Liver (tissue), 8 donors: ENCODE measurements at regions not wholly inside any gene's neighbourhood (a gene's known extent, or its start where the extent isn't known, plus 50 kb on each side); places are given as distances from the start of the nearest gene placed in this dataset.

ENCODE experiments used
- DNase-seq: peaks from one replicate; pipeline ENCODE4 v3.0.0-alpha.2; 2017; ENCODE audit warnings: low spot score
- H3K27ac ChIP-seq, 2 donors: one replicate each; pipeline ENCODE4 v1.7.0; 2013; ENCODE audit warnings: inconsistent platforms in 2 of 2, low read length in 2 of 2, control low read depth in 1 of 2, low read depth in 1 of 2, mild to moderate bottlenecking in 1 of 2
- H3K27me3 ChIP-seq, 4 donors: one replicate each; pipeline versions ENCODE4 v1.6.1 to v1.7.0; 2013; ENCODE audit warnings: low read length in 3 of 4, inconsistent platforms in 1 of 4, mild to moderate bottlenecking in 1 of 4, moderate library complexity in 1 of 4; ENCODE audit not compliant: control insufficient read depth in 4 of 4, insufficient read depth in 4 of 4
- H3K36me3 ChIP-seq, 4 donors: one replicate each; pipeline versions ENCODE4 v1.6.1 to v1.7.0; 2013; ENCODE audit warnings: low read length in 3 of 4, mild to moderate bottlenecking in 3 of 4, low read depth in 1 of 4, moderate library complexity in 1 of 4; ENCODE audit not compliant: control insufficient read depth in 4 of 4, insufficient read depth in 3 of 4
- H3K4me1 ChIP-seq, 4 donors: one replicate each; pipeline versions ENCODE4 v1.6.1 to v1.7.0; 2013; ENCODE audit warnings: low read length in 3 of 4, mild to moderate bottlenecking in 3 of 4, moderate library complexity in 1 of 4; ENCODE audit not compliant: control insufficient read depth in 4 of 4, insufficient read depth in 4 of 4
- H3K4me3 ChIP-seq, 3 donors: one replicate each; pipeline versions ENCODE4 v1.6.1 to v1.7.0; 2013; ENCODE audit warnings: low read length in 3 of 3, control low read depth in 1 of 3, low read depth in 1 of 3, mild to moderate bottlenecking in 1 of 3
- H3K9ac ChIP-seq, 2 donors: one replicate each; pipeline ENCODE4 v1.7.0; 2013; ENCODE audit warnings: low read length in 2 of 2, mild to moderate bottlenecking in 2 of 2, moderate library complexity in 2 of 2, control low read depth in 1 of 2, low read depth in 1 of 2
- H3K9me3 ChIP-seq, 4 donors: one replicate each; pipeline versions ENCODE4 v1.6.1 to v1.7.0; 2013; ENCODE audit warnings: low read length in 3 of 4; ENCODE audit not compliant: control insufficient read depth in 4 of 4
- CTCF ChIP-seq: fragments of 150-350 bp; IDR thresholded peaks from 2 replicates; pipeline ENCODE4 v1.5.1; 2017; ENCODE audit warnings: improper control_type of control experiment, low read depth, low read length; ENCODE audit not compliant: missing input control
- EGR1 ChIP-seq, 2 donors: IDR thresholded peaks; 2 replicates each; pipeline ENCODE4 v1.6.1; 2016 to 2018; ENCODE audit warnings: antibody characterized with exemption in 2 of 2, low read depth in 2 of 2
- FOXA1 ChIP-seq: IDR thresholded peaks from 2 replicates; pipeline ENCODE4 v1.6.1; 2016; ENCODE audit warnings: antibody characterized with exemption
- FOXA2 ChIP-seq: IDR thresholded peaks from 2 replicates; pipeline ENCODE4 v1.6.1; 2016; ENCODE audit warnings: antibody characterized with exemption
- GABPA ChIP-seq, 2 donors: IDR thresholded peaks in 1 of 2; conservative IDR thresholded peaks in 1 of 2; 2 replicates each; pipeline ENCODE4 v1.6.1; 2016; ENCODE audit warnings: antibody characterized with exemption in 2 of 2, mild to moderate bottlenecking in 1 of 2, moderate library complexity in 1 of 2
- HNF4A ChIP-seq, 2 donors: conservative IDR thresholded peaks; 2 replicates each; pipeline ENCODE4 v1.6.1; 2016; ENCODE audit warnings: antibody characterized with exemption in 2 of 2, mild to moderate bottlenecking in 2 of 2
- JUND ChIP-seq, 2 donors: IDR thresholded peaks; 2 replicates each; pipeline ENCODE4 v1.6.1; 2016; ENCODE audit warnings: antibody characterized with exemption in 2 of 2
- MAX ChIP-seq: IDR thresholded peaks from 2 replicates; pipeline ENCODE4 v1.6.1; 2016; ENCODE audit warnings: antibody characterized with exemption
- NR2F2 ChIP-seq: IDR thresholded peaks from 2 replicates; pipeline ENCODE4 v1.6.1; 2016; ENCODE audit warnings: antibody characterized with exemption
- RAD21 ChIP-seq, 2 donors: IDR thresholded peaks; 2 replicates each; pipeline ENCODE4 v1.6.1; 2016; ENCODE audit warnings: antibody characterized with exemption in 2 of 2, mild to moderate bottlenecking in 2 of 2
- REST ChIP-seq: IDR thresholded peaks from 2 replicates; pipeline ENCODE4 v1.6.1; 2016; ENCODE audit warnings: antibody characterized with exemption, mild to moderate bottlenecking
- SP1 ChIP-seq: IDR thresholded peaks from 2 replicates; pipeline ENCODE4 v1.6.1; 2018; ENCODE audit warnings: antibody characterized with exemption, mild to moderate bottlenecking
- YY1 ChIP-seq: IDR thresholded peaks from 2 replicates; pipeline ENCODE4 v1.6.1; 2016; ENCODE audit warnings: antibody characterized with exemption, mild to moderate bottlenecking
- WGBS: extraction: QIAGEN DNeasy Blood & Tissue Kit; methylation state at CpG from one replicate; pipeline ENCODE4 v1.1.7; 2013; 5-methylcytosine and 5-hydroxymethylcytosine counted together
- TF ChIP-seq, protein P1 (sequence below): IDR thresholded peaks from 2 replicates; pipeline ENCODE4 v1.6.1; 2016; ENCODE audit warnings: antibody characterized with exemption
- donor health status: healthy.
- donor health status: healthy.
- donor health status: healthy.
- donor health status: healthy.
- donor health status: healthy.

DNA sequence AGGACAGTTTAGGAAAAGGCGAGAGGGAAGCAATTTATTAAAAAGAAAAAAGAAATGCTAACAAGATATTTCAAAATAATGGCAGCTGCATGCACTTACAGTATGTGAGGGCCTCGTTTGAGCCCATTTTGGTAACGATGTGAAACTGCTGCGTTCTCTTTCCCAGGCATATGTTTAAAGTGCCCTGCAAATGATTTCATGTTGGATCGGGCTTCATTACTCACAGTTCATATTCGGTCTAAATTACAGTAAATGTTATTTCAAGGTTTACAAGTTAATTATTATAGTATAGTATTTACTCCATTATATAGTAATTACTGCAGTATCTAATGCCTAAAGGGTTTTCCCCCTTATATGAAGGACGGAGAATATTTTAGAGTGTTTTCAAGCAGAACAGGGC lies 679.1 kb downstream of the BCL11A start:
- Histone ChIP-seq H3K9me3 (no peaks in the 10 kb centered on the region), H3K9ac (no peak overlapping the region), H3K4me3 (no peak overlapping the region), H3K27me3 (no peaks in the 10 kb centered on the region), H3K4me1 (no peaks in the 10 kb centered on the region), H3K27ac (no peak overlapping the region), H3K36me3 (no peaks in the 10 kb centered on the region)
- TF ChIP-seq MAX, result no peak
- TF ChIP-seq RAD21 (IDR thresholded peaks at IDR 0.05), result no peak
- no peak for TF ChIP-seq FOXA2
- TF ChIP-seq CTCF, result no peak
- no peak for TF ChIP-seq HNF4A (conservative IDR thresholded peaks at IDR 0.05)
- TF ChIP-seq EGR1 (IDR thresholded peaks at IDR 0.05; ENCODE audit: low read depth in 2 of 2), result no peak
- TF ChIP-seq YY1, result no peak
- TF ChIP-seq FOXA1, result no peak
- no peak for DNase-seq
- WGBS, result 83% methylated on average over 7 of the region's 7 CpGs

GRCh38 chr2:59871830-59872229 lies 681.6 kb downstream of the BCL11A start:
- Histone ChIP-seq H3K9ac (no peak overlapping the region), H3K36me3 (no peaks in the 10 kb centered on the region), H3K27me3 (no peaks in the 10 kb centered on the region), H3K4me3 (no peak overlapping the region), H3K4me1 (no peaks in the 10 kb centered on the region), H3K9me3 (no peaks in the 10 kb centered on the region), H3K27ac (no peak overlapping the region)
- DNase-seq, result no peak
- TF ChIP-seq JUND (IDR thresholded peaks at IDR 0.05) (no peak), REST (no peak), RAD21 (IDR thresholded peaks at IDR 0.05) (no peak), HNF4A (conservative IDR thresholded peaks at IDR 0.05) (no peak), FOXA1 (no peak), GABPA (IDR thresholded peaks at IDR 0.05 in 1 of 2, conservative IDR thresholded peaks at IDR 0.05 in 1 of 2) (no peak), NR2F2 (no peak), SP1 (no peak)
- 78% methylated on average over 3 of the region's 3 CpGs for WGBS

- Histone ChIP-seq H3K36me3 (no peaks in the 10 kb centered on the region), H3K4me3 (no peak overlapping the region), H3K9ac (no peak overlapping the region), H3K27me3 (no peaks in the 10 kb centered on the region), H3K9me3 (no peaks in the 10 kb centered on the region), H3K4me1 (no peaks in the 10 kb centered on the region), H3K27ac (no peak overlapping the region)
- no peak for DNase-seq
- 78% methylated on average over 2 of the region's 2 CpGs for WGBS
- TF ChIP-seq REST (no peak), YY1 (no peak), EGR1 (IDR thresholded peaks at IDR 0.05; ENCODE audit: low read depth in 2 of 2) (no peak), FOXA1 (no peak), CTCF (no peak), RAD21 (IDR thresholded peaks at IDR 0.05) (no peak)
- TF ChIP-seq, protein P1, sequence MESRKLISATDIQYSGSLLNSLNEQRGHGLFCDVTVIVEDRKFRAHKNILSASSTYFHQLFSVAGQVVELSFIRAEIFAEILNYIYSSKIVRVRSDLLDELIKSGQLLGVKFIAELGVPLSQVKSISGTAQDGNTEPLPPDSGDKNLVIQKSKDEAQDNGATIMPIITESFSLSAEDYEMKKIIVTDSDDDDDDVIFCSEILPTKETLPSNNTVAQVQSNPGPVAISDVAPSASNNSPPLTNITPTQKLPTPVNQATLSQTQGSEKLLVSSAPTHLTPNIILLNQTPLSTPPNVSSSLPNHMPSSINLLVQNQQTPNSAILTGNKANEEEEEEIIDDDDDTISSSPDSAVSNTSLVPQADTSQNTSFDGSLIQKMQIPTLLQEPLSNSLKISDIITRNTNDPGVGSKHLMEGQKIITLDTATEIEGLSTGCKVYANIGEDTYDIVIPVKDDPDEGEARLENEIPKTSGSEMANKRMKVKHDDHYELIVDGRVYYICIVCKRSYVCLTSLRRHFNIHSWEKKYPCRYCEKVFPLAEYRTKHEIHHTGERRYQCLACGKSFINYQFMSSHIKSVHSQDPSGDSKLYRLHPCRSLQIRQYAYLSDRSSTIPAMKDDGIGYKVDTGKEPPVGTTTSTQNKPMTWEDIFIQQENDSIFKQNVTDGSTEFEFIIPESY, result no peak
These were observed 684.5 kb downstream of the BCL11A start for GRCh38 chr2:59868981-59869380.
